ENCODE measurements at regions not wholly inside any gene's neighbourhood (a gene's known extent, or its start where the extent isn't known, plus 50 kb on each side); places are given as distances from the start of the nearest gene placed in this dataset.

DNA sequence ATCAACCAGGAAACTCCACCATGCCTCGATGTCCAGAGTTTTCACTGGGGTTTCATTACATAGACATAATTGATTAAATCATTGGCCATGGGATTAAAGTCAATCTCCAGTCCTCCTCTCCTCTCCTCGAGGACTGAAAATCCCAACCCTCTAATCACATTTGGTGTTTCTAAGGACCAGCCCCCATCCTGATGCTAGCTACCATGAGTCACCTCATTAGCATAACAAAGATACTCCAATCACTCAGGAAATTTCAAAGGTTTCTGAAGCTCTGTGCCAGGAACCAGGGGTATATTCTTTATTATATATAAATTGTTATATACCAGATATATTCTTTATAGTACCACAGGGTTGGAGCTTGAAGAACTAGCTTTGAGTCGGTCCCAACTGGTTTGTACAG, 177.5 kb upstream of the PRNP start:
- TF ChIP-seq, protein P1, sequence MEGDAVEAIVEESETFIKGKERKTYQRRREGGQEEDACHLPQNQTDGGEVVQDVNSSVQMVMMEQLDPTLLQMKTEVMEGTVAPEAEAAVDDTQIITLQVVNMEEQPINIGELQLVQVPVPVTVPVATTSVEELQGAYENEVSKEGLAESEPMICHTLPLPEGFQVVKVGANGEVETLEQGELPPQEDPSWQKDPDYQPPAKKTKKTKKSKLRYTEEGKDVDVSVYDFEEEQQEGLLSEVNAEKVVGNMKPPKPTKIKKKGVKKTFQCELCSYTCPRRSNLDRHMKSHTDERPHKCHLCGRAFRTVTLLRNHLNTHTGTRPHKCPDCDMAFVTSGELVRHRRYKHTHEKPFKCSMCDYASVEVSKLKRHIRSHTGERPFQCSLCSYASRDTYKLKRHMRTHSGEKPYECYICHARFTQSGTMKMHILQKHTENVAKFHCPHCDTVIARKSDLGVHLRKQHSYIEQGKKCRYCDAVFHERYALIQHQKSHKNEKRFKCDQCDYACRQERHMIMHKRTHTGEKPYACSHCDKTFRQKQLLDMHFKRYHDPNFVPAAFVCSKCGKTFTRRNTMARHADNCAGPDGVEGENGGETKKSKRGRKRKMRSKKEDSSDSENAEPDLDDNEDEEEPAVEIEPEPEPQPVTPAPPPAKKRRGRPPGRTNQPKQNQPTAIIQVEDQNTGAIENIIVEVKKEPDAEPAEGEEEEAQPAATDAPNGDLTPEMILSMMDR (IDR thresholded peaks at IDR 0.05): no peak
- no peak for TF ChIP-seq POLR2A (IDR thresholded peaks at IDR 0.05)
